Stimulated activated CD8-positive, alpha-beta memory T cell treated with anti-CD3 and anti-CD28 coated beads, Interleukin-12 subunit alpha, Interleukin-12 subunit beta, amount 100 ng/mL, for 4 hours (primary cell): ENCODE measurements at regions not wholly inside any gene's neighbourhood (a gene's known extent, or its start where the extent isn't known, plus 50 kb on each side); places are given as distances from the start of the nearest gene placed in this dataset.

Experiments used
- DNase-seq: peaks from one replicate; pipeline ENCODE4 v3.0.0-alpha.2; 2020; ENCODE audit warnings: low read depth

DNA sequence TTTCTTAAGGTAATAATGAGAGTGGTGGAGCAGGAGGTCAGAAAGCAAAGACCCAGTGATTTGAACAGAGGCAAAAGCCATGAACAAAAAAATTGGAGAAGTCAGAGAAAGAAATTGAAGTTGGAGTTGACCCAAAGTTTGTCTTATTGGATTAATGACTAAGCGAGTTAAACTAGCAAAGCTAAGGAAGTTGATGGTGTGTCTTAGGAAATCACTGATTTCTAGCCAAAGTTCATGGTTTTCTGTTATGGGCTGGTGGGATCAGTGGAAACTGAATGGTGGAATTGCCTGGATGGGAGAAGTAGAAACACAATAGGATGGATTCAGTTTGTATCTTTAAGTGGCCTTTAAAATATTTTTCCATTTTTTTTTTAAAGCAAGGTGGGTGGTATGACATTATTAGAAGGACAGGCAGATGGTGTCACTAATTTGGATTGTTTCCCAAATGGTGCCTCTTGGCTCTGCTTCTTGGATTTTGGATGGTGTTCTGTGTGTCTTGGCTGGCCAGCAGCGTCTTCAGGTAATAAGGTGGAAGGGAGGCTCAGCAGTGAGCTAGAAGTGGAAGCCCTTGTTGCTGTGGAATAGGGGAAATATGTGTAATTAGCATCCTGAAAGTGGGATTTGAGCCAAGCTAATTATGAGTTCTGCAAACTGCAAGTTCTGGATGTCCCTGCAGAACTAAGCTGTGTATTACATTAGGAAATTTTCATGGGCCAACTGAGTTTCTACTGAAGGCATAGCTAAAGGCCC is 302.9 kb downstream of the LMO7 start:
- DNase-seq = no peak

DNA sequence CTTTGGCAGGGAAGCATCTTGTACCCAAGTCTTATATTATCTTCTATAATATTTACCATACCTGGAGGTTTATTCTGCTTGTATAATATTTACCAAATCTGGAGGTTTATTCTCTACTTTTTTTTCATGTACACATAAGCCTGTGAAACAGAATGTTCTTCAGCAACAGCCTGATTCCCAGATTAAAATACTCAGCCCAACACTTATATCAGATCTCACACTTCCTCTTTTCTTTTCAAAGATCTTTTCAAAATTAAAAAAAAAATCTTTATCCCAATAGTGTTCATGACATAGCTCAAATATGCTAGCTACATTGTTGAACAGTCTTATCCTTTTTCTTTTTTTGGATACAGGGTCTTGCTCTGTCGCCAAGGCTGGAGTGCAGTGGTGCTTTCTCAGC is 300.7 kb downstream of the LMO7 start:
- DNase-seq = no peak

DNA sequence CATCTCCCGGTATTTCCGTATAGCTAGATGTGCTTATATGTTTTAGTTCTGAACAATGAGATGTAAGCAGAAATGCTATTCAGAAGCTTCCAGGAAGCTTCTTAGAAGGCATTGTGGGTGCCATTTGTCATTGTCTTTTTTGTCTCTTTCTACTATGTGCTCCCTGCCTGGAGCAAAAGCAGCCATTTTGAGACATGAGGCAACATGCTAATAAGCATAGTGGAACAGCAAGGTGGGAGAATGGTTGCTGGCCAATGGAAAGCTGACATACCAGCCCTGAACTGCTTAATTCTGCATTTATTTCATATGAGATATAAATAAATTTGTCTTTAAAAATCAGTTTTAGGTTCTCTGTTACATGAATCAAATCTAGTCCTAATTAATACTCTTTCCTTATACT is 299.7 kb downstream of the LMO7 start:
- DNase-seq = no peak

DNA sequence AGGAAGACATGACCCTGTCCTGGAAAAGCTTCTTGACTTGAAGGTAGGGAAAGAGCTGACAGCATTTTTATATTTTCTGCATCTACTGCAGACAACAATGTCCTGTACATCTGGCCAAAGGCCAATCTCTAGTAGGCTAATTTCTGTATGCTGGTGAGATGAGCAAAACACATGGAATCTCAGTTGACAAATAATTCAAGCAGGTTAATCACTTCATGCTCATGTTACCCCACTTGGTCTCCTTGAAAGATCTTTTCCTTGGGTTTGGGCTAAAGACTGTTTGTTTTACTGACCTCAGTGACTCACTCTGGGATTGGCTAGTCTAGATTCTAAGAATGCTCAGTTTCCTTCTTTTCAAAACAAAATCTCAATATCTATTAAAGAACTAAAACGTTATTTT is 298.8 kb downstream of the LMO7 start:
- DNase-seq = no peak

GRCh38 chr13:75932636-75933035 is 296.5 kb downstream of the LMO7 start:
- no peak for DNase-seq

GRCh38 chr13:75931116-75931515 is 295.0 kb downstream of the LMO7 start:
- no peak for DNase-seq

DNA sequence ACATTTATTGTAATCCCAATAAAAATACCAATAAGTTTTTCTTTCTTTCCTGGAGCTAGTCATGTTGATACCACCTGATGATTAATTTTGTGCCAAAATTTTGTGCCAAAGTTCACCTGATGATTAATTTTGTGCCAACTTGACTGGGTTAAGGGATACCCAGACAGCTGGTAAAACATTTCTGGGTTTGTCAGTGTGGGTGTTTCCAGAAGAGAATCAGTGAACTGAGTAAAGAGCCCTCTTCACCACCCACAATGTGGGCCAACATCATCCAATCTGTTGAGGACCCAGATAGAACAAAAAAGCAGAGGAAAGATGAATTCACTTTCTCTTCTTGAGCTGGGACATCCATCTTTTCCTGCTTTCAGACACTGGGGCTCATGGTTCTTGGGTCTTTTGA is 292.9 kb downstream of the LMO7 start:
- DNase-seq = no peak

GRCh38 chr13:75927183-75927669 is 291.1 kb downstream of the LMO7 start:
- DNase-seq = no peak

GRCh38 chr13:75920536-75920935 is 284.4 kb downstream of the LMO7 start:
- DNase-seq = no peak

DNA sequence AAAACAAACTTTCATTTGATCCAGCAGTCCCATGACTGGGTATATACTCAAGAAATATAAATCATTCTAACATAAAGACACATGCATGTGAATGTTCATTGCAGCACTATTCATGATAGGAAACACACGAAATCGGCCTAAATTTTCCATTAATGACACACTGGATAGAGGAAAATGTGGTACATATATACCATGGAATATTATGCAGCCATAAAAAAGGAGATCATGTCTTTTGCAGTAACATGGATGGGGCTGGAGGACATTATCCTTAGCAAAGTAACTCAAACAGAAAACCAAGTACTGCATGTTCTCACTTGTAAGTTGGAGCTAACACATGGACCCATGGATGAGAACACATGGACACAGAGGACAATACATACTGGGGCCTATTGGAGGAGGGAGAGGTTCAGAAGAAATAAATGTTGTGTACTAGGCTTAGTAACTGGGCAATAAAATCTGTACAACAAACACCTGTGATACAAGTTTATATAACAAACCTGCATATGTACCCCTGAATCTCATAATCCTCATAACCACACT is 283.6 kb downstream of the LMO7 start:
- DNase-seq = no peak

DNA sequence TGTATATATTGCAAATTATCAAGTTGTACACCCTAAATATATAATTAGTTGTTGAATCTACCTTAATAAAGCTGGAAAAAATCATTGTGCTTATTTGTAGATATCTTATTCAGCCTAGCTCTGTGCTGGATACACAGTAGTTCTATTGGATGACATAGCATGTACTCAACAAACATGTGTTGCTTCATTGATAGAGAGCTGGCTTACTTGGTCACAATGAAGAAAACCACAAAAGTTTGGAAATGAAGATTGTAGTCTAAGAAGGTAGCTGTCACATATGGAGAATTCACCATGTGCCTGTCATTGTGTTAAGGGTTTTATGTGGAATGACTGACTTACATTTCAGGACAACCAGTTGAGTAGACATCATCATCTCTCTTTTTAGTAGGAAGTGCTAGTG is 278.9 kb downstream of the LMO7 start:
- no peak for DNase-seq

DNA sequence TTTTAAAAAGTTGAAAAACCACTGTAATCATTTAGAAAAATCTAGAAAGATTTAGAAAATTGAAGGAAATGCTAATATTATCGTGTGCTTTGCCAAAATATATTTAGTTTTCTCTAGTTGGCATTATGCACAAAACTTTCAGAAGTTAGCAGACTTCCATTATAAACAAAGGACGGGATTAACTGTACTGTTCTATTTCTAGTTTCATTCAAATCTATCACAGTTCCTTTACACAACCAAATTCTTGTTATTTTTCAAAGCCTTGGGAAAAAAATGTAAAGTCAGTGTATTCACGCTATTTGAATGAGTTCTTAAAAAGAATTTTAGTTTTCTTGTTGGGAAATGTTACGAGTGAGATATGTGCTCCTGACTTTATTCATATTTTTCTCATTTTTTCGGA is 277.8 kb downstream of the LMO7 start:
- DNase-seq = no peak

- DNase-seq = no peak
Measured at GRCh38 chr13:75910591-75910990, 274.5 kb downstream of the LMO7 start.
